Sigmoid colon (tissue), 3 donors: ENCODE measurements at regions not wholly inside any gene's neighbourhood (a gene's known extent, or its start where the extent isn't known, plus 50 kb on each side); places are given as distances from the start of the nearest gene placed in this dataset.

Source experiments
- CTCF ChIP-seq, 4 experiments: fragments of 450-650 bp in 3 of 4; fragments of 200-600 bp in 1 of 4; IDR thresholded peaks; one replicate each; pipeline ENCODE4 v1.5.1; 2016 to 2019; ENCODE audit warnings: antibody characterized with exemption in 4 of 4, mild to moderate bottlenecking in 3 of 4, moderate library complexity in 2 of 4
- POLR2A ChIP-seq, 2 donors: fragments of 450-650 bp; IDR thresholded peaks; one replicate each; pipeline ENCODE4 v1.6.1; 2016; ENCODE audit warnings: antibody characterized with exemption in 2 of 2, mild to moderate bottlenecking in 2 of 2, moderate library complexity in 2 of 2

- no peak for TF ChIP-seq CTCF (IDR thresholded peaks at IDR 0.05)
- TF ChIP-seq POLR2A (IDR thresholded peaks at IDR 0.05) = no peak
Measured at GRCh38 chr1:55646181-55646580, 431.0 kb upstream of the USP24 start.
